PC-3 (cell line): ENCODE measurements at regions not wholly inside any gene's neighbourhood (a gene's known extent, or its start where the extent isn't known, plus 50 kb on each side); places are given as distances from the start of the nearest gene placed in this dataset.

Experiments used
- CTCF ChIP-seq: fragments of 300-600 bp; sonication (generic); conservative IDR thresholded peaks from 2 replicates; pipeline ENCODE4 v1.5.1; 2017; ENCODE audit warnings: antibody characterized with exemption, low read depth, mild to moderate bottlenecking, low read length
- EZH2 ChIP-seq: fragments of 300-600 bp; sonication (generic); IDR thresholded peaks from one replicate; pipeline ENCODE4 v1.6.1; 2017; ENCODE audit warnings: antibody characterized with exemption, mild to moderate bottlenecking, low read length; ENCODE audit not compliant: unreplicated experiment
- EZH2phosphoT487 ChIP-seq: fragments of 300-600 bp; sonication (generic); IDR thresholded peaks from 2 replicates; pipeline ENCODE4 v1.6.1; 2018; ENCODE audit warnings: mild to moderate bottlenecking, antibody characterized with exemption, low read length, borderline replicate concordance

- TF ChIP-seq CTCF (no peak), EZH2 (no peak), EZH2phosphoT487 (no peak)
These were observed 89.0 kb upstream of the TMEM18 start for GRCh38 chr2:766255-766654.
